Subcutaneous abdominal adipose tissue (tissue), 5 donors: ENCODE measurements at regions not wholly inside any gene's neighbourhood (a gene's known extent, or its start where the extent isn't known, plus 50 kb on each side); places are given as distances from the start of the nearest gene placed in this dataset.

Source experiments
- H3K27ac ChIP-seq: one replicate; pipeline ENCODE4 v1.7.0; 2013; ENCODE audit warnings: low read depth, mild to moderate bottlenecking, inconsistent platforms, low read length, moderate library complexity
- H3K27me3 ChIP-seq, 5 donors: one replicate each; pipeline ENCODE4 v1.7.0; 2013; ENCODE audit warnings: low read length in 5 of 5, inconsistent platforms in 1 of 5; ENCODE audit not compliant: control insufficient read depth in 5 of 5, insufficient read depth in 4 of 5
- H3K36me3 ChIP-seq, 5 donors: one replicate each; pipeline ENCODE4 v1.7.0; 2013; ENCODE audit warnings: low read length in 5 of 5; ENCODE audit not compliant: control insufficient read depth in 5 of 5, insufficient read depth in 5 of 5
- H3K4me1 ChIP-seq, 5 donors: one replicate each; pipeline ENCODE4 v1.7.0; 2013; ENCODE audit warnings: low read length in 5 of 5, mild to moderate bottlenecking in 3 of 5, moderate library complexity in 1 of 5; ENCODE audit not compliant: control insufficient read depth in 5 of 5, insufficient read depth in 5 of 5
- H3K4me3 ChIP-seq, 5 donors: one replicate each; pipeline ENCODE4 v1.7.0; 2013; ENCODE audit warnings: low read length in 5 of 5, low read depth in 1 of 5
- H3K9ac ChIP-seq, 5 donors: one replicate each; pipeline ENCODE4 v1.7.0; 2013; ENCODE audit warnings: low read length in 5 of 5, mild to moderate bottlenecking in 4 of 5, moderate library complexity in 3 of 5
- H3K9me3 ChIP-seq, 5 donors: one replicate each; pipeline ENCODE4 v1.7.0; 2013; ENCODE audit warnings: low read length in 5 of 5; ENCODE audit not compliant: control insufficient read depth in 5 of 5
- donor health status: healthy.
- donor health status: healthy.
- donor health status: healthy.
- donor health status: healthy.
- donor health status: healthy.

GRCh38 chr7:145347271-145347670 lies 511.4 kb upstream of the TPK1 start:
- Histone ChIP-seq H3K27me3 (no peaks in the 10 kb centered on the region), H3K36me3 (no peaks in the 10 kb centered on the region)

GRCh38 chr7:145339319-145339718 lies 503.5 kb upstream of the TPK1 start:
- Histone ChIP-seq H3K36me3 (no peaks in the 10 kb centered on the region), H3K27me3 (no peaks in the 10 kb centered on the region), H3K4me3 (peak overlapping the region in 1 of 5 donors; percentile 25), H3K4me1 (peaks cover 0 to 13% (median 7%) of the 10 kb centered on the region in 5 donors), H3K9me3 (no peaks in the 10 kb centered on the region), H3K27ac (no peak overlapping the region), H3K9ac (no peak overlapping the region)

More at GRCh38 chr7:145347271-145347670, 511.4 kb upstream of the TPK1 start:
- H3K4me3 ChIP-seq = no peak overlapping the region
- H3K4me1 ChIP-seq = no peaks in the 10 kb centered on the region
- H3K27ac ChIP-seq = no peak overlapping the region
- H3K9ac ChIP-seq = no peak overlapping the region
- peaks cover 0 to 4% (median 0%) of the 10 kb centered on the region in 5 donors for H3K9me3 ChIP-seq

GRCh38 chr7:145331522-145331921 lies 495.7 kb upstream of the TPK1 start:
- H3K27me3 ChIP-seq = no peaks in the 10 kb centered on the region

GRCh38 chr7:145331076-145331475 lies 495.2 kb upstream of the TPK1 start:
- Histone ChIP-seq H3K4me1 (no peaks in the 10 kb centered on the region), H3K36me3 (no peaks in the 10 kb centered on the region), H3K9ac (no peak overlapping the region), H3K27me3 (no peaks in the 10 kb centered on the region), H3K4me3 (no peak overlapping the region), H3K9me3 (no peaks in the 10 kb centered on the region), H3K27ac (no peak overlapping the region)

More at GRCh38 chr7:145331522-145331921, 495.7 kb upstream of the TPK1 start:
- no peaks in the 10 kb centered on the region for H3K4me1 ChIP-seq
- no peaks in the 10 kb centered on the region for H3K9me3 ChIP-seq
- no peaks in the 10 kb centered on the region for H3K36me3 ChIP-seq
- H3K27ac ChIP-seq = no peak overlapping the region
- no peak overlapping the region for H3K9ac ChIP-seq
- no peak overlapping the region for H3K4me3 ChIP-seq

- Histone ChIP-seq H3K27ac (no peak overlapping the region), H3K36me3 (no peaks in the 10 kb centered on the region), H3K9me3 (no peaks in the 10 kb centered on the region), H3K4me3 (no peak overlapping the region), H3K9ac (no peak overlapping the region), H3K27me3 (no peaks in the 10 kb centered on the region), H3K4me1 (no peaks in the 10 kb centered on the region)
Observed at GRCh38 chr7:145327646-145328045, 491.8 kb upstream of the TPK1 start.

- no peak overlapping the region for H3K27ac ChIP-seq
- no peaks in the 10 kb centered on the region for H3K27me3 ChIP-seq
- no peak overlapping the region for H3K4me3 ChIP-seq
- H3K4me1 ChIP-seq = no peaks in the 10 kb centered on the region
- H3K9ac ChIP-seq = no peak overlapping the region
- H3K9me3 ChIP-seq = no peaks in the 10 kb centered on the region
- H3K36me3 ChIP-seq = no peaks in the 10 kb centered on the region
Observed at GRCh38 chr7:145324081-145324480, 488.2 kb upstream of the TPK1 start.

- Histone ChIP-seq H3K4me1 (peaks cover 0 to 8% (median 0%) of the 10 kb centered on the region in 5 donors), H3K9me3 (no peaks in the 10 kb centered on the region), H3K9ac (no peak overlapping the region), H3K36me3 (no peaks in the 10 kb centered on the region), H3K4me3 (no peak overlapping the region), H3K27ac (no peak overlapping the region), H3K27me3 (no peaks in the 10 kb centered on the region)
Observed at GRCh38 chr7:145313551-145313950, 477.7 kb upstream of the TPK1 start.

- no peak overlapping the region for H3K9ac ChIP-seq
Observed at GRCh38 chr7:145293754-145294153, 457.9 kb upstream of the TPK1 start.

GRCh38 chr7:145293228-145293701 lies 457.4 kb upstream of the TPK1 start:
- peaks cover 0 to 3% (median 0%) of the 10 kb centered on the region in 5 donors for H3K4me1 ChIP-seq
- H3K9ac ChIP-seq = no peak overlapping the region
- H3K27me3 ChIP-seq = no peaks in the 10 kb centered on the region
- H3K27ac ChIP-seq = no peak overlapping the region
- no peaks in the 10 kb centered on the region for H3K36me3 ChIP-seq
- H3K4me3 ChIP-seq = no peak overlapping the region
- H3K9me3 ChIP-seq = no peaks in the 10 kb centered on the region

More at GRCh38 chr7:145293754-145294153, 457.9 kb upstream of the TPK1 start:
- Histone ChIP-seq H3K36me3 (no peaks in the 10 kb centered on the region), H3K4me3 (no peak overlapping the region), H3K27me3 (no peaks in the 10 kb centered on the region), H3K4me1 (peaks cover 0 to 3% (median 0%) of the 10 kb centered on the region in 5 donors), H3K9me3 (no peaks in the 10 kb centered on the region), H3K27ac (no peak overlapping the region)

GRCh38 chr7:145289384-145289783 lies 453.5 kb upstream of the TPK1 start:
- no peak overlapping the region for H3K27ac ChIP-seq
- peaks cover 0 to 3% (median 0%) of the 10 kb centered on the region in 5 donors for H3K4me1 ChIP-seq
- H3K4me3 ChIP-seq = no peak overlapping the region
- H3K9me3 ChIP-seq = no peaks in the 10 kb centered on the region
- H3K9ac ChIP-seq = no peak overlapping the region
- no peaks in the 10 kb centered on the region for H3K27me3 ChIP-seq
- H3K36me3 ChIP-seq = no peaks in the 10 kb centered on the region
